ENCODE measurements at regions not wholly inside any gene's neighbourhood (a gene's known extent, or its start where the extent isn't known, plus 50 kb on each side); places are given as distances from the start of the nearest gene placed in this dataset.
"Not testable (repeated sequence)": the region's sequence is repeated elsewhere in the genome, so short reads cannot be mapped to it uniquely, and the experiment has no call there.

GRCh38 chr4:60663769-60664168, 536.4 kb upstream of the ADGRL3 start:
- H3K27me3 Mint-ChIP-seq: no peaks in the 10 kb centered on the region
- peaks cover 3% of the 10 kb centered on the region for H3K36me3 Mint-ChIP-seq
- H3K4me1 Mint-ChIP-seq (ENCODE audit: unreplicated experiment): no peaks in the 10 kb centered on the region
- DNase-seq (ENCODE audit: extremely low spot score, unreplicated experiment): no peak
- H3K27ac Mint-ChIP-seq: no peak overlapping the region
- H3K4me3 Mint-ChIP-seq: no peak overlapping the region
- no peak for TF ChIP-seq CTCF (conservative IDR thresholded peaks at IDR 0.05)
- H3K9me3 Mint-ChIP-seq: no peaks in the 10 kb centered on the region

GRCh38 chr4:60682901-60683300, 517.2 kb upstream of the ADGRL3 start:
- H3K36me3 Mint-ChIP-seq: no peaks in the 10 kb centered on the region
- no peak for DNase-seq (ENCODE audit: extremely low spot score, unreplicated experiment)
- no peaks in the 10 kb centered on the region for H3K9me3 Mint-ChIP-seq
- H3K4me1 Mint-ChIP-seq (ENCODE audit: unreplicated experiment): no peaks in the 10 kb centered on the region
- H3K27me3 Mint-ChIP-seq: no peaks in the 10 kb centered on the region
- no peak for TF ChIP-seq CTCF (conservative IDR thresholded peaks at IDR 0.05)
- H3K27ac Mint-ChIP-seq: no peak overlapping the region
- no peak overlapping the region for H3K4me3 Mint-ChIP-seq

GRCh38 chr4:60683357-60683756, 516.8 kb upstream of the ADGRL3 start:
- H3K4me1 Mint-ChIP-seq (ENCODE audit: unreplicated experiment): no peaks in the 10 kb centered on the region
- no peak overlapping the region for H3K27ac Mint-ChIP-seq
- no peak for DNase-seq (ENCODE audit: extremely low spot score, unreplicated experiment)

GRCh38 chr4:60683973-60684372, 516.2 kb upstream of the ADGRL3 start:
- H3K9me3 Mint-ChIP-seq: no peaks in the 10 kb centered on the region
- H3K27ac Mint-ChIP-seq: no peak overlapping the region

More at GRCh38 chr4:60683357-60683756, 516.8 kb upstream of the ADGRL3 start:
- Mint-ChIP-seq H3K4me3 (no peak overlapping the region), H3K9me3 (no peaks in the 10 kb centered on the region), H3K36me3 (no peaks in the 10 kb centered on the region), H3K27me3 (no peaks in the 10 kb centered on the region)
- no peak for TF ChIP-seq CTCF (conservative IDR thresholded peaks at IDR 0.05)

GRCh38 chr4:60696062-60696461, 504.1 kb upstream of the ADGRL3 start:
- not testable (repeated sequence) for H3K4me1 Mint-ChIP-seq (ENCODE audit: unreplicated experiment); H3K27ac Mint-ChIP-seq; H3K36me3 Mint-ChIP-seq; H3K27me3 Mint-ChIP-seq; H3K4me3 Mint-ChIP-seq; DNase-seq (ENCODE audit: extremely low spot score, unreplicated experiment); H3K9me3 Mint-ChIP-seq

More at GRCh38 chr4:60683973-60684372, 516.2 kb upstream of the ADGRL3 start:
- Mint-ChIP-seq H3K4me1 (ENCODE audit: unreplicated experiment) (no peaks in the 10 kb centered on the region), H3K27me3 (no peaks in the 10 kb centered on the region), H3K36me3 (no peaks in the 10 kb centered on the region), H3K4me3 (no peak overlapping the region)
- no peak for TF ChIP-seq CTCF (conservative IDR thresholded peaks at IDR 0.05)
- DNase-seq (ENCODE audit: extremely low spot score, unreplicated experiment): no peak

- Mint-ChIP-seq H3K4me3 (no peak overlapping the region), H3K9me3 (no peaks in the 10 kb centered on the region), H3K27ac (no peak overlapping the region), H3K4me1 (ENCODE audit: unreplicated experiment) (no peaks in the 10 kb centered on the region), H3K27me3 (no peaks in the 10 kb centered on the region), H3K36me3 (no peaks in the 10 kb centered on the region)
- TF ChIP-seq CTCF (conservative IDR thresholded peaks at IDR 0.05): no peak
- DNase-seq (ENCODE audit: extremely low spot score, unreplicated experiment): no peak
Observed at GRCh38 chr4:60709061-60709460, 491.1 kb upstream of the ADGRL3 start.

All from type B pancreatic cell (in vitro differentiated cells).